RWPE2 (cell line): ENCODE measurements at regions not wholly inside any gene's neighbourhood (a gene's known extent, or its start where the extent isn't known, plus 50 kb on each side); places are given as distances from the start of the nearest gene placed in this dataset.

Source experiments
- ATAC-seq: fragments of 200-7000 bp; cut with Tn5 transposase; 3 replicates; pipeline ENCODE4 v1.9.1; 2021; ENCODE audit warnings: low read depth
- DNase-seq: peaks from one replicate; pipeline ENCODE4 v3.0.0-alpha.2; 2020; ENCODE audit warnings: low spot score
- H3K27ac ChIP-seq: fragments of 450-650 bp; 2 replicates; pipeline ENCODE4 v1.5.1; 2017; ENCODE audit warnings: mild to moderate bottlenecking; ENCODE audit not compliant: poor library complexity, severe bottlenecking
- H3K27me3 ChIP-seq: fragments of 250-450 bp; sonication (Bioruptor Pico); 2 replicates; pipeline ENCODE4 v1.5.1; 2021; ENCODE audit warnings: mild to moderate bottlenecking, moderate library complexity; ENCODE audit not compliant: insufficient read depth, poor library complexity, severe bottlenecking
- H3K36me3 ChIP-seq: fragments of 250-450 bp; sonication (Bioruptor Pico); 2 replicates; pipeline ENCODE4 v1.5.1; 2020; ENCODE audit warnings: low read depth, mild to moderate bottlenecking, moderate library complexity
- H3K4me1 ChIP-seq: fragments of 250-450 bp; sonication (Bioruptor Pico); 2 replicates; pipeline ENCODE4 v1.5.1; 2021; ENCODE audit warnings: mild to moderate bottlenecking, moderate library complexity; ENCODE audit not compliant: insufficient read depth, poor library complexity, severe bottlenecking
- H3K4me3 ChIP-seq: fragments of 250-450 bp; sonication (Bioruptor Pico); 2 replicates; pipeline ENCODE4 v1.5.1; 2021; ENCODE audit warnings: mild to moderate bottlenecking, moderate library complexity; ENCODE audit not compliant: severe bottlenecking
- H3K9me3 ChIP-seq: fragments of 250-450 bp; sonication (Bioruptor Pico); 2 replicates; pipeline ENCODE4 v1.5.1; 2021; ENCODE audit warnings: mild to moderate bottlenecking, moderate library complexity; ENCODE audit not compliant: severe bottlenecking
- TF ChIP-seq, protein P1 (sequence below): fragments of 450-650 bp; IDR thresholded peaks from one replicate; pipeline ENCODE4 v1.5.1; 2017; ENCODE audit warnings: mild to moderate bottlenecking, moderate library complexity; ENCODE audit not compliant: poor library complexity, severe bottlenecking

GRCh38 chr18:75551071-75551470 lies 123.6 kb upstream of the SMIM21 start:
- Histone ChIP-seq H3K36me3 (no peaks in the 10 kb centered on the region), H3K27me3 (no peaks in the 10 kb centered on the region), H3K4me1 (no peaks in the 10 kb centered on the region), H3K27ac (no peak overlapping the region), H3K4me3 (no peak overlapping the region), H3K9me3 (no peaks in the 10 kb centered on the region)
- TF ChIP-seq, protein P1, sequence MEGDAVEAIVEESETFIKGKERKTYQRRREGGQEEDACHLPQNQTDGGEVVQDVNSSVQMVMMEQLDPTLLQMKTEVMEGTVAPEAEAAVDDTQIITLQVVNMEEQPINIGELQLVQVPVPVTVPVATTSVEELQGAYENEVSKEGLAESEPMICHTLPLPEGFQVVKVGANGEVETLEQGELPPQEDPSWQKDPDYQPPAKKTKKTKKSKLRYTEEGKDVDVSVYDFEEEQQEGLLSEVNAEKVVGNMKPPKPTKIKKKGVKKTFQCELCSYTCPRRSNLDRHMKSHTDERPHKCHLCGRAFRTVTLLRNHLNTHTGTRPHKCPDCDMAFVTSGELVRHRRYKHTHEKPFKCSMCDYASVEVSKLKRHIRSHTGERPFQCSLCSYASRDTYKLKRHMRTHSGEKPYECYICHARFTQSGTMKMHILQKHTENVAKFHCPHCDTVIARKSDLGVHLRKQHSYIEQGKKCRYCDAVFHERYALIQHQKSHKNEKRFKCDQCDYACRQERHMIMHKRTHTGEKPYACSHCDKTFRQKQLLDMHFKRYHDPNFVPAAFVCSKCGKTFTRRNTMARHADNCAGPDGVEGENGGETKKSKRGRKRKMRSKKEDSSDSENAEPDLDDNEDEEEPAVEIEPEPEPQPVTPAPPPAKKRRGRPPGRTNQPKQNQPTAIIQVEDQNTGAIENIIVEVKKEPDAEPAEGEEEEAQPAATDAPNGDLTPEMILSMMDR, result no peak
- DNase-seq (no peak), ATAC-seq (no peak)

- DNase-seq, result no peak
- TF ChIP-seq, protein P1, result no peak
Measured at GRCh38 chr18:75548353-75548905, 120.9 kb upstream of the SMIM21 start.

DNA sequence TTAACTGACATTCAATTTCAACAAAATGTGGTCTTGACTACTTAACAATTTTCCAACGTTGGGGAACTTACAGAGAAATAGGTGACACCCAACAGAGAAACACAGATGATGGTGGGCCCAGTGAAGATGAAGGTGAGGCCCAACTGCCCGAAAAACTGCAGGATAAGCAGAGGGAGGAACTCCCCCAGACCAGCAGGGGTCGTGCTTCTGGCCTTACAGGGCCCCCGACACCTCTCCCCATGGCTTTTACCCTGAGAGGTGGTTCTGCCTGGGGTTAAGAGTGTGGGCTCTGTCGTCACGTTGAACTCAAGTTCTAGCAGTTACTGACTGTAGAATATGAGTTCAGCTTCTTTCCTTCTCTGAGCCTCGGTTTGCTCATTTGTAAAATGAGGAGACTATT lies 119.5 kb upstream of the SMIM21 start:
- TF ChIP-seq, protein P1, result no peak
- ATAC-seq, result no peak
- H3K27me3 ChIP-seq, result no peaks in the 10 kb centered on the region
- no peaks in the 10 kb centered on the region for H3K36me3 ChIP-seq
- DNase-seq, result no peak
- no peaks in the 10 kb centered on the region for H3K4me1 ChIP-seq
- H3K4me3 ChIP-seq, result no peak overlapping the region
- no peak overlapping the region for H3K27ac ChIP-seq
- H3K9me3 ChIP-seq, result no peaks in the 10 kb centered on the region

More at GRCh38 chr18:75548353-75548905, 120.9 kb upstream of the SMIM21 start:
- no peaks in the 10 kb centered on the region for H3K9me3 ChIP-seq
- no peak overlapping the region for H3K4me3 ChIP-seq
- H3K27me3 ChIP-seq, result no peaks in the 10 kb centered on the region
- H3K4me1 ChIP-seq, result no peaks in the 10 kb centered on the region
- ATAC-seq, result no peak
- no peak overlapping the region for H3K27ac ChIP-seq
- H3K36me3 ChIP-seq, result no peaks in the 10 kb centered on the region

- Histone ChIP-seq H3K27me3 (peaks cover 9% of the 10 kb centered on the region), H3K4me3 (no peak overlapping the region), H3K27ac (no peak overlapping the region), H3K36me3 (no peaks in the 10 kb centered on the region), H3K9me3 (no peaks in the 10 kb centered on the region), H3K4me1 (no peaks in the 10 kb centered on the region)
- TF ChIP-seq, protein P1, result no peak
- ATAC-seq (no peak), DNase-seq (no peak)
Measured at GRCh38 chr18:75545189-75545588, 117.7 kb upstream of the SMIM21 start.

DNA sequence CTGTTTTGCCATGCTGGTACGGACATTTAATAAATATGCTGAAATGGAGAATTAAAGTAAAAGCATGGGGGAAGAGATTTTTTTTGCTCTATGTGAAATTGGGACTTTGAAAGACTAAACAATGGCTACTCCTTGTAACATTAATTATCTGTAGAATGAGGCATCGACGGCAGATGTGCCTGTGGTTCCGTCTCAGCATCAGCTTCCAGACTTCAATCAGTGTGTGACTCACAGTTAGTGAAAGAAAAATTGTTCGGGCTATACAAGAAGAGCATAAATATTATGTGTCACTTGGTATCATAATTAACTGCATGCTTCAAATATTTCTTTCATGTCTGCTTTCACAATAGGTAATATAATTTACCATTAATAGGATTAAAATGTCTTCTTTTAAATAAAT lies 117.0 kb upstream of the SMIM21 start:
- DNase-seq, result no peak
- peak; percentile 77 for ATAC-seq
- no peaks in the 10 kb centered on the region for H3K36me3 ChIP-seq
- TF ChIP-seq, protein P1, result no peak
- peak overlapping the region; percentile 2 for H3K27ac ChIP-seq
- H3K27me3 ChIP-seq, result peaks cover 12% of the 10 kb centered on the region
- H3K4me1 ChIP-seq, result no peaks in the 10 kb centered on the region
- no peaks in the 10 kb centered on the region for H3K9me3 ChIP-seq
- no peak overlapping the region for H3K4me3 ChIP-seq
